ENCODE measurements at regions not wholly inside any gene's neighbourhood (a gene's known extent, or its start where the extent isn't known, plus 50 kb on each side); places are given as distances from the start of the nearest gene placed in this dataset.

DNA sequence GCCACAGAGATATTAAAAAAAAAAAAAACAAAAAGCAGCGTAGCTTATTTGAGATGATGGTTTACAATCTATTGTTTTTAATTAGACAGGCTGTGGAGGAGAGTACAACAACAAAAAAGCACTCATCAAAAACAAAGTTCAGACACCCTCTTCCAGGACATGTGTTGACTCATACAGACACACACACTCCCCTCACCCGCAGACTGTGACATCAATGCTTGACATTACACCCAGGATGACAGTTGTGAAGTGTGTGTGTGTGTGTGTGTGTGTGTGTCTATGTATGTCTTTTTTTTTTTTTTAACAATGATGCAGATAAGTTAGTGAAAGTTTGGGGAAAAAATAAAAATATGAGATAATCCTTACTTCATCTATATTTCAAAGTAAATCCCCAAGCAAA lies 303.6 kb downstream of the GPAM start:
- H3K27ac ChIP-seq (ENCODE audit: insufficient read depth, low read depth, low read length): no peak overlapping the region
- no peaks in the 10 kb centered on the region for H3K27me3 ChIP-seq (ENCODE audit: control insufficient read depth in 2 of 2, insufficient read depth in 2 of 2, low read length in 2 of 2)
- H4K20me1 ChIP-seq (replicated peaks; ENCODE audit: control insufficient read depth, extremely low read depth, insufficient read depth, low read length): no peaks in the 10 kb centered on the region
- ChIA-PET CTCF (no interaction called here), POLR2A (no interaction called here)
- no peaks in the 10 kb centered on the region for H3K79me2 ChIP-seq (ENCODE audit: control insufficient read depth, insufficient read depth, low read length)
- TF ChIP-seq POLR2AphosphoS5 (IDR thresholded peaks at IDR 0.05; ENCODE audit: insufficient read depth, low read depth, low read length): no peak
- no peak for TF ChIP-seq POLR2A (IDR thresholded peaks at IDR 0.05; ENCODE audit: low read depth, low read length)
- TF ChIP-seq MYC (IDR thresholded peaks at IDR 0.05; ENCODE audit: low read depth, low read length): no peak
- TF ChIP-seq JUN (IDR thresholded peaks at IDR 0.05; ENCODE audit: borderline replicate concordance, insufficient read depth, insufficient read length, low read depth): no peak
- no peak for TF ChIP-seq EZH2 (IDR thresholded peaks at IDR 0.05; ENCODE audit: borderline replicate concordance, low read depth, low read length, severe bottlenecking)
- no peak for TF ChIP-seq GATA2 (IDR thresholded peaks at IDR 0.05; ENCODE audit: insufficient read depth, insufficient read length, low read depth, low read length)
- no peak for TF ChIP-seq MAX (IDR thresholded peaks at IDR 0.05; ENCODE audit: insufficient read depth, insufficient read length)
- no peak for TF ChIP-seq FOS (IDR thresholded peaks at IDR 0.05; ENCODE audit: borderline replicate concordance, insufficient read depth, low read length)
- no peak for TF ChIP-seq CTCF (IDR thresholded peaks at IDR 0.05; ENCODE audit: extremely low read depth in 1 of 2, insufficient read depth in 1 of 2, low read depth in 1 of 2, low read length in 2 of 2)
- no peaks in the 10 kb centered on the region for H3K9me1 ChIP-seq (replicated peaks; ENCODE audit: control insufficient read depth, extremely low read depth, insufficient read depth, low read length)
- H2AFZ ChIP-seq (ENCODE audit: low read depth, low read length): no peak overlapping the region
- intact Hi-C loops (cut with micrococcal nuclease) (no loop called here), dilution Hi-C loops (cut with MboI; ENCODE audit: extremely low pct_ligation_motif_present, low sequenced_read_pairs) (no loop called here)
- BruUV-seq (replicated peaks): no TSS peak
- H3K9ac ChIP-seq (replicated peaks; ENCODE audit: extremely low read depth, insufficient read depth, low read length): no peak overlapping the region
- no peak for FAIRE-seq
- H3K4me1 ChIP-seq (ENCODE audit: control insufficient read depth, extremely low read depth, insufficient read depth, low read length): no peaks in the 10 kb centered on the region
- H3K4me3 ChIP-seq (replicated peaks in 1 of 3; ENCODE audit: insufficient read depth in 1 of 3, low read depth in 1 of 3, low read length in 3 of 3): no peak overlapping the region
- no peak for DNase-seq (ENCODE audit: low read depth, low spot score)
- H3K4me2 ChIP-seq (ENCODE audit: insufficient read depth, low read length): no peak overlapping the region
- H3K36me3 ChIP-seq (ENCODE audit: control insufficient read depth in 2 of 2, extremely low read depth in 1 of 2, insufficient read depth in 2 of 2, low read length in 2 of 2): no peaks in the 10 kb centered on the region
- H3K9me3 ChIP-seq (replicated peaks; ENCODE audit: control insufficient read depth, insufficient read depth, low read length): peaks cover 2% of the 10 kb centered on the region

Measured in endothelial cell of umbilical vein (primary cell).